ENCODE measurements at regions not wholly inside any gene's neighbourhood (a gene's known extent, or its start where the extent isn't known, plus 50 kb on each side); places are given as distances from the start of the nearest gene placed in this dataset.

- POLR2A ChIA-PET (ENCODE audit: low non-redundant PET) = no interaction called here
- H3K27ac ChIP-seq = peak overlapping the region; percentile 97
- no peak for TF ChIP-seq CTCF (conservative IDR thresholded peaks at IDR 0.05; ENCODE audit: low read depth)
- DNase-seq (ENCODE audit: low spot score) = peak; percentile 85
- CTCF ChIA-PET = interaction anchor here (0.6 to 0.7 kb wide), 4 partner anchors 62 to 1449 kb away, joined by 3 read pairs; no protein-coding TSS in a partner anchor
These were observed 107.7 kb upstream of the ERRFI1 start for GRCh38 chr1:8133657-8134430.

GRCh38 chr1:8133190-8133589 lies 107.1 kb upstream of the ERRFI1 start:
- POLR2A ChIA-PET (ENCODE audit: low non-redundant PET) = no interaction called here
- CTCF ChIA-PET = interaction anchor here (0.6 to 0.7 kb wide), 3 partner anchors 62 to 1448 kb away, joined by 3 read pairs; no protein-coding TSS in a partner anchor

GRCh38 chr1:8127171-8127641 lies 101.1 kb upstream of the ERRFI1 start:
- DNase-seq (ENCODE audit: low spot score) = no peak
- H3K27ac ChIP-seq = no peak overlapping the region
- ChIA-PET CTCF (interaction anchor here (0.6 kb wide), 1 partner anchor 59 kb away, joined by 4 read pairs; no protein-coding TSS in a partner anchor), POLR2A (ENCODE audit: low non-redundant PET) (no interaction called here)
- TF ChIP-seq CTCF (conservative IDR thresholded peaks at IDR 0.05; ENCODE audit: low read depth) = no peak

More at GRCh38 chr1:8133190-8133589, 107.1 kb upstream of the ERRFI1 start:
- H3K27ac ChIP-seq = peak overlapping the region; percentile 97
- no peak for TF ChIP-seq CTCF (conservative IDR thresholded peaks at IDR 0.05; ENCODE audit: low read depth)
- no peak for DNase-seq (ENCODE audit: low spot score)

GRCh38 chr1:8122477-8123407 lies 96.6 kb upstream of the ERRFI1 start:
- CTCF ChIA-PET = no interaction called here
- TF ChIP-seq CTCF (conservative IDR thresholded peaks at IDR 0.05; ENCODE audit: low read depth) = no peak
- no peak for DNase-seq (ENCODE audit: low spot score)
- POLR2A ChIA-PET (ENCODE audit: low non-redundant PET) = no interaction called here
- H3K27ac ChIP-seq = no peak overlapping the region

- no peak for DNase-seq (ENCODE audit: low spot score)
- POLR2A ChIA-PET (ENCODE audit: low non-redundant PET) = no interaction called here
- no peak for TF ChIP-seq CTCF (conservative IDR thresholded peaks at IDR 0.05; ENCODE audit: low read depth)
- CTCF ChIA-PET = no interaction called here
- no peak overlapping the region for H3K27ac ChIP-seq
These were observed 96.0 kb upstream of the ERRFI1 start for GRCh38 chr1:8122160-8122476.

Data from RWPE1 (cell line).